Trophoblast cell (in vitro differentiated cells and primary cell): ENCODE measurements at regions not wholly inside any gene's neighbourhood (a gene's known extent, or its start where the extent isn't known, plus 50 kb on each side); places are given as distances from the start of the nearest gene placed in this dataset.

Experiments
- DNase-seq, 2 donors: peaks; one replicate each; pipeline ENCODE4 v3.0.0-alpha.2; 2016
- H2AFZ ChIP-seq: 2 replicates; pipeline ENCODE4 v1.6.1; 2013; ENCODE audit warnings: low read length, moderate library complexity, mild to moderate bottlenecking; ENCODE audit not compliant: insufficient read depth, poor library complexity
- H2AK5ac ChIP-seq: 2 replicates; pipeline ENCODE4 v1.6.1; 2013; ENCODE audit warnings: mild to moderate bottlenecking, low read length
- H2BK120ac ChIP-seq: 2 replicates; pipeline ENCODE4 v1.6.1; 2013; ENCODE audit warnings: low read length, mild to moderate bottlenecking, moderate library complexity; ENCODE audit not compliant: insufficient read depth, poor library complexity
- H2BK12ac ChIP-seq: 2 replicates; pipeline ENCODE4 v1.6.1; 2013; ENCODE audit warnings: mild to moderate bottlenecking, low read length, moderate library complexity
- H2BK5ac ChIP-seq: 2 replicates; pipeline ENCODE4 v1.6.1; 2013; ENCODE audit warnings: low read length, low read depth, moderate library complexity, mild to moderate bottlenecking; ENCODE audit not compliant: poor library complexity
- H3K14ac ChIP-seq: 2 replicates; pipeline ENCODE4 v1.6.1; 2013; ENCODE audit warnings: mild to moderate bottlenecking, low read length
- H3K18ac ChIP-seq: 2 replicates; pipeline ENCODE4 v1.6.1; 2013; ENCODE audit warnings: mild to moderate bottlenecking, low read length
- H3K23ac ChIP-seq: 2 replicates; pipeline ENCODE4 v1.6.1; 2013; ENCODE audit warnings: low read length
- H3K27ac ChIP-seq: 2 replicates; pipeline ENCODE4 v1.5.1; 2013; ENCODE audit warnings: low read depth, mild to moderate bottlenecking, inconsistent platforms, low read length, moderate library complexity
- H3K27me3 ChIP-seq: 2 replicates; pipeline ENCODE4 v1.6.1; 2013; ENCODE audit warnings: inconsistent platforms, mild to moderate bottlenecking, low read length, moderate library complexity; ENCODE audit not compliant: insufficient read depth
- H3K36me3 ChIP-seq, 2 experiments: 1 replicate in 1 of 2; 2 replicates in 1 of 2; pipeline ENCODE4 v1.6.1; 2013; ENCODE audit warnings: low read length in 2 of 2, mild to moderate bottlenecking in 2 of 2, moderate library complexity in 1 of 2; ENCODE audit not compliant: insufficient read depth in 2 of 2, control insufficient read depth in 1 of 2
- H3K4ac ChIP-seq: 2 replicates; pipeline ENCODE4 v1.6.1; 2013; ENCODE audit warnings: low read depth, mild to moderate bottlenecking, low read length, moderate library complexity
- H3K4me1 ChIP-seq, 2 experiments: 1 replicate in 1 of 2; 2 replicates in 1 of 2; pipeline ENCODE4 v1.6.1; 2013; ENCODE audit warnings: low read length in 2 of 2, mild to moderate bottlenecking in 2 of 2, moderate library complexity in 1 of 2; ENCODE audit not compliant: insufficient read depth in 2 of 2, control insufficient read depth in 1 of 2
- H3K4me2 ChIP-seq: 2 replicates; pipeline ENCODE4 v1.6.1; 2013; ENCODE audit warnings: inconsistent platforms, mild to moderate bottlenecking, low read length, moderate library complexity
- H3K4me3 ChIP-seq: 2 replicates; pipeline ENCODE4 v1.5.1; 2013; ENCODE audit warnings: mild to moderate bottlenecking, low read depth, low read length, inconsistent platforms
- H3K79me1 ChIP-seq: one replicate; pipeline ENCODE4 v1.6.1; 2013; ENCODE audit warnings: low read length
- H3K79me2 ChIP-seq: 2 replicates; pipeline ENCODE4 v1.6.1; 2013; ENCODE audit warnings: low read length, mild to moderate bottlenecking; ENCODE audit not compliant: control insufficient read depth, insufficient read depth, poor library complexity
- H3K9ac ChIP-seq: 2 replicates; pipeline ENCODE4 v1.6.1; 2013; ENCODE audit warnings: mild to moderate bottlenecking, low read length
- H3K9me3 ChIP-seq: 2 replicates; pipeline ENCODE4 v1.6.1; 2013; ENCODE audit warnings: low read depth, mild to moderate bottlenecking, control low read depth, inconsistent platforms, low read length; ENCODE audit not compliant: insufficient read depth
- H4K12ac ChIP-seq: 2 replicates; pipeline ENCODE4 v1.6.1; 2013; ENCODE audit warnings: low read depth, mild to moderate bottlenecking, low read length, moderate library complexity
- H4K8ac ChIP-seq: 2 replicates; pipeline ENCODE4 v1.6.1; 2013; ENCODE audit warnings: low read depth, mild to moderate bottlenecking, low read length, moderate library complexity
- H4K91ac ChIP-seq: one replicate; pipeline ENCODE4 v1.6.1; 2013; ENCODE audit warnings: low read depth, mild to moderate bottlenecking, low read length, moderate library complexity
- WGBS: extraction: QIAGEN DNeasy Blood & Tissue Kit; methylation state at CpG from one replicate; pipeline ENCODE4 v1.1.7; 2013; ENCODE audit warnings: missing lambda C conversion rate; ENCODE audit not compliant: insufficient read length, insufficient coverage; ENCODE audit errors: extremely low coverage; 5-methylcytosine and 5-hydroxymethylcytosine counted together

DNA sequence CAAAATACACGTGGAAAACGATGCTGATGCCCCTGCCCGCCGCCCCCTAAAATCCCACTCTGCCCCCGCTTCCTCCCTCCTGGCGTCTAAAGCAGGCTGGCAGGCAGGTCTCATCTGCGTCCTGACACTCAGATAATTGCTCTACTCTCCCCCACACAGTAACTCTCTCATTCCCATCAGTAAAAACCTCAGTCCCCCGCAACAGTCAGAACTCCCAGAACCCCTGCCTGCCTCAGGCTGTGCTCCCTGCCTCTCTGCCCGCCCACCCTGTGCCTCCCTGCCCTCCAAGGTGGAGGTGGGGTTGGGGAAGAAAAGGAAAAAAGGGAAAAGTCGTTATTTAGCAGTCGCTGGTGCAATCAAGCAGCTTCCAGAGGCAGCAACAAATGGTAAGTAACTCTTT is 473.7 kb downstream of the EFNB2 start:
- H2BK120ac ChIP-seq: no peak overlapping the region
- H3K4ac ChIP-seq: no peak overlapping the region
- H3K4me3 ChIP-seq: no peak overlapping the region
- H3K23ac ChIP-seq: no peak overlapping the region
- no peak overlapping the region for H4K8ac ChIP-seq
- no peaks in the 10 kb centered on the region for H3K79me1 ChIP-seq
- no peaks in the 10 kb centered on the region for H3K27me3 ChIP-seq
- no CpG with 5 or more reads among the region's 11 CpGs for WGBS
- no peak overlapping the region for H3K27ac ChIP-seq
- no peak overlapping the region for H2BK12ac ChIP-seq
- H3K4me1 ChIP-seq: no peaks in the 10 kb centered on the region
- H2AK5ac ChIP-seq: no peak overlapping the region
- no peaks in the 10 kb centered on the region for H3K9me3 ChIP-seq
- H3K9ac ChIP-seq: no peak overlapping the region
- H4K12ac ChIP-seq: no peak overlapping the region
- no peak overlapping the region for H2BK5ac ChIP-seq
- H3K79me2 ChIP-seq: no peaks in the 10 kb centered on the region
- H3K4me2 ChIP-seq: no peak overlapping the region
- no peak overlapping the region for H2AFZ ChIP-seq
- no peak for DNase-seq
- H3K18ac ChIP-seq: no peak overlapping the region
- H3K36me3 ChIP-seq: no peaks in the 10 kb centered on the region
- no peak overlapping the region for H3K14ac ChIP-seq
- H4K91ac ChIP-seq: no peak overlapping the region

DNA sequence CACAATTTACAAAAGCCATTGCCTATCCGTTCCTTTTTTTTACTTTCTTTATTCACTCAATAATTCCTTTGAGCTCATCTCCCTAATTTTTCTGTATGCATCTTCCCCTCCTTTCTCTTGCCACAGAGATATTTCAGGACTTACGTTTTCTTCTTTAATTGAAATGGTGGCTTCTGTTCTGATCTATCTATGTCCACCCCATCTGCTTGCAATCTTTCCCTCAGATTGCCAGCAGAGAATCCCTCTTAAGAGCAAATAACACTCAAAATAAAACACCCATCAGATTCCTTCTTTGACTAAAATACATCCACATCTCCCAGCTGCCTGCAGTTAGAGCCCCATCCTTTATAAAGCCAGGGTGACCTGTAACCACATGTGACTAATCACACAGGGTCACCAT is 478.6 kb downstream of the EFNB2 start:
- H2BK120ac ChIP-seq: no peak overlapping the region
- no peak overlapping the region for H3K23ac ChIP-seq
- no peaks in the 10 kb centered on the region for H3K36me3 ChIP-seq
- H3K9ac ChIP-seq: no peak overlapping the region
- no peak overlapping the region for H2BK5ac ChIP-seq
- H3K79me1 ChIP-seq: no peaks in the 10 kb centered on the region
- no peak overlapping the region for H3K14ac ChIP-seq
- H3K27ac ChIP-seq: no peak overlapping the region
- H4K12ac ChIP-seq: no peak overlapping the region
- no peaks in the 10 kb centered on the region for H3K79me2 ChIP-seq
- no peak overlapping the region for H3K18ac ChIP-seq
- DNase-seq: no peak
- no peak overlapping the region for H2AK5ac ChIP-seq
- H4K91ac ChIP-seq: no peak overlapping the region
- no peak overlapping the region for H3K4ac ChIP-seq
- no peak overlapping the region for H2AFZ ChIP-seq
- no peak overlapping the region for H2BK12ac ChIP-seq
- no peaks in the 10 kb centered on the region for H3K9me3 ChIP-seq
- 100% methylated on average over 1 of the region's 2 CpGs for WGBS
- H3K27me3 ChIP-seq: no peaks in the 10 kb centered on the region
- H3K4me2 ChIP-seq: no peak overlapping the region
- no peak overlapping the region for H4K8ac ChIP-seq
- no peaks in the 10 kb centered on the region for H3K4me1 ChIP-seq
- no peak overlapping the region for H3K4me3 ChIP-seq

DNA sequence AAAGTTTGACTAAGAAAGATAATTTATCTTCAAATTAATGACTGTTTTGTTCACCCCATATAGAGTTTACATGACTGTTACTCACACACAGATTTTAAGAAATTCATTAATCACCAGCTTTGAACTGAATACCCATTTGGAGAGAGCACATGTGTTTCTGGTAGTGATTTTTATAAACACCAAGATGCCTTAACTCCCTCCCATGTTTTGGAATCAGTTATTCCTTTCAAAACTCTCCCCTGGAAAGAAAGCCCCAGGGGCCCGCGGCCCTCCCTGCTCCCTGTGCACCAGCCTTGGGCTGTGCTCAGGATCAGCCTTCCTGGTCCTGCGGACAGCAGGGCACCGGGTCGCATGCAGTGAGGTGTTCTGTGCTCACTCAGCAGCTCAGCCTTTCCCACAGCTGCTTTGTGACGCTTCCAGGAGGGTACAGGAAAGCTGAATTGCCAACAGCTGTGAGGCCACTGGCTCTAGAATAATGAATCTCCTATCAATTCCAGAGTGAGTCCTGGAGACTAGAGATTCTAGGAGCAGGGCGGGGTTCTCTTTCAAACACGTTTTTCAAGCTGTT is 483.2 kb downstream of the EFNB2 start:
- Histone ChIP-seq H3K23ac (no peak overlapping the region), H4K8ac (no peak overlapping the region), H3K9me3 (no peaks in the 10 kb centered on the region), H3K27ac (no peak overlapping the region), H2AK5ac (no peak overlapping the region), H3K9ac (no peak overlapping the region), H2BK5ac (no peak overlapping the region), H3K18ac (no peak overlapping the region), H4K91ac (no peak overlapping the region), H3K79me1 (no peaks in the 10 kb centered on the region), H3K14ac (no peak overlapping the region), H3K27me3 (no peaks in the 10 kb centered on the region), H3K4me3 (no peak overlapping the region), H4K12ac (no peak overlapping the region), H3K36me3 (no peaks in the 10 kb centered on the region), H3K79me2 (no peaks in the 10 kb centered on the region), H2BK120ac (no peak overlapping the region), H2BK12ac (no peak overlapping the region), H3K4me2 (no peak overlapping the region), H2AFZ (no peak overlapping the region), H3K4me1 (no peaks in the 10 kb centered on the region), H3K4ac (no peak overlapping the region)
- WGBS: no CpG with 5 or more reads among the region's 8 CpGs
- DNase-seq: peak in 1 of 2 donors; percentile 6

DNA sequence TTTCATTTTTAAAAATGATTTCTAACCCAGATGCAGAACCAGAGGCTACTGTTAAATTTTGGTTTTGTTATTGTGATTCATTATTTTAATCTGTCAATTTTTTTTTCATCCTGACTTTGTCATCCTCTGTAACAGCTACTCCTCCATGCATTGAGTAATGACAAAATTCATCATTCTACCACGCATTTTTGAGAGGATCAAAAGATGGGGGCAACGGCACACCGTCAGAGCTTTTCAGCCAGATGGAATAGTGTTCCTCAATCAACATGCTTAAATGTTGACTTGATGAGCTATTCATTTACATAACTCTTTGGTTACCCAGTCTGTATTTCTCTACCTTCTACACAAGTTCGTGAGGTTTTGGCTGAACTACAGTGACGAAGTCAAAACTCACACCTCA is 486.3 kb downstream of the EFNB2 start:
- Histone ChIP-seq H2AFZ (no peak overlapping the region), H3K79me2 (no peaks in the 10 kb centered on the region), H3K14ac (no peak overlapping the region), H3K9ac (no peak overlapping the region), H3K4me1 (no peaks in the 10 kb centered on the region), H2BK120ac (no peak overlapping the region), H4K12ac (no peak overlapping the region), H3K4me3 (no peak overlapping the region), H2BK5ac (no peak overlapping the region), H3K23ac (no peak overlapping the region), H2BK12ac (no peak overlapping the region), H3K36me3 (no peaks in the 10 kb centered on the region), H3K4ac (no peak overlapping the region), H3K4me2 (no peak overlapping the region), H3K9me3 (no peaks in the 10 kb centered on the region), H3K18ac (no peak overlapping the region), H2AK5ac (no peak overlapping the region), H3K27ac (no peak overlapping the region), H4K91ac (no peak overlapping the region), H4K8ac (no peak overlapping the region), H3K27me3 (no peaks in the 10 kb centered on the region), H3K79me1 (no peaks in the 10 kb centered on the region)
- no CpG with 5 or more reads among the region's 5 CpGs for WGBS
- no peak for DNase-seq
